K562 (cell line): ENCODE measurements at regions not wholly inside any gene's neighbourhood (a gene's known extent, or its start where the extent isn't known, plus 50 kb on each side); places are given as distances from the start of the nearest gene placed in this dataset.

ENCODE experiments used
- ATAC-seq: fragments of 200-7000 bp; cut with Tn5 transposase; 3 replicates; pipeline ENCODE4 v1.9.1; 2020; ENCODE audit warnings: moderate library complexity
- BruUV-seq: library from RNA; stranded (reverse); fragments of 400-500 nt; replicated peaks from 2 replicates; lab custom pipeline; 2021; lab: Mats Ljungman, UMichigan
- CTCF ChIA-PET: fragments of 300-600 bp; formaldehyde crosslinking; extraction: SDS; loops from one replicate; lab custom pipeline; 2021; ENCODE audit warnings: low intra/inter-chr PET ratio; lab: Yijun Ruan, JAX
- POLR2A ChIA-PET: fragments of 300-600, 350-650 bp; sonication (Branson Sonifier 250); formaldehyde crosslinking; extraction: SDS; loops from one replicate; lab custom pipeline; 2021; ENCODE audit warnings: antibody characterized with exemption, inconsistent platforms; lab: Yijun Ruan, JAX
- DNase-seq, 4 experiments: peaks; one replicate each; pipeline versions ENCODE4 v3.0.0 to v3.0.0-alpha.2; 2011 to 2018; ENCODE audit warnings: low spot score in 3 of 4, mixed read lengths in 3 of 4; ENCODE audit errors: extremely low read depth in 1 of 4
- FAIRE-seq: peaks from 2 replicates; lab custom pipeline; 2011; peaks lifted over from hg19 to GRCh38; lab: Jason Lieb, UNC
- H2AFZ ChIP-seq: 2 replicates; pipeline ENCODE4 v1.6.0; 2011; ENCODE audit warnings: low read depth, low read length, control low read depth, inconsistent platforms
- H3K27ac ChIP-seq: fragments of 200-600 bp; 3 replicates; pipeline ENCODE4 v1.8.0; 2011; ENCODE audit warnings: low read depth, mild to moderate bottlenecking, control low read depth, inconsistent platforms, low read length, moderate library complexity, mixed read lengths; ENCODE audit errors: extremely low read depth
- H3K27me3 ChIP-seq, 2 experiments: fragments of 300-600 bp in 1 of 2; 2 replicates in 1 of 2; 3 replicates in 1 of 2; pipeline versions ENCODE4 v1.6.0 to v1.8.0; 2011; ENCODE audit warnings: inconsistent platforms in 2 of 2, low read length in 2 of 2, mild to moderate bottlenecking in 1 of 2, mixed read lengths in 1 of 2, moderate library complexity in 1 of 2; ENCODE audit not compliant: control insufficient read depth in 2 of 2, insufficient read depth in 2 of 2
- H3K36me3 ChIP-seq: fragments of 300-600 bp; 3 replicates; pipeline ENCODE4 v1.8.0; 2011; ENCODE audit warnings: mild to moderate bottlenecking, low read length, inconsistent platforms; ENCODE audit not compliant: control insufficient read depth, insufficient read depth
- H3K4me1 ChIP-seq, 2 experiments: fragments of 200-600 bp in 1 of 2; replicated peaks in 1 of 2; 2 replicates in 1 of 2; 3 replicates in 1 of 2; pipeline versions ENCODE4 v1.5.1 to v1.8.0; 2011; ENCODE audit warnings: inconsistent platforms in 2 of 2, low read length in 2 of 2, mild to moderate bottlenecking in 1 of 2, mixed read lengths in 1 of 2, moderate library complexity in 1 of 2; ENCODE audit not compliant: control insufficient read depth in 2 of 2, insufficient read depth in 2 of 2
- H3K4me2 ChIP-seq: 2 replicates; pipeline ENCODE4 v1.6.1; 2011; ENCODE audit warnings: low read length, control low read depth, inconsistent platforms, mixed read lengths; ENCODE audit not compliant: insufficient read depth
- H3K4me3 ChIP-seq: fragments of 200-600 bp; sonication (generic), shearing (Covaris generic); 2 replicates; pipeline ENCODE4 v1.5.1; 2016; ENCODE audit warnings: control low read depth, inconsistent platforms
- H3K79me2 ChIP-seq: fragments of 200-600 bp; 3 replicates; pipeline ENCODE4 v1.8.0; 2011; ENCODE audit warnings: low read length, inconsistent platforms; ENCODE audit not compliant: control insufficient read depth, insufficient read depth
- H3K9ac ChIP-seq, 2 experiments: 2 replicates each; pipeline versions ENCODE4 v1.6.0 to v1.6.1; 2011; ENCODE audit warnings: low read depth in 2 of 2, low read length in 2 of 2, control low read depth in 1 of 2, inconsistent platforms in 1 of 2, mild to moderate bottlenecking in 1 of 2, mixed read lengths in 1 of 2; ENCODE audit not compliant: insufficient read depth in 1 of 2
- H3K9me1 ChIP-seq: one replicate; pipeline ENCODE4 v1.6.0; 2011; ENCODE audit warnings: inconsistent platforms, mild to moderate bottlenecking, low read length, moderate library complexity; ENCODE audit not compliant: control insufficient read depth, insufficient read depth
- H3K9me3 ChIP-seq: replicated peaks from 2 replicates; pipeline ENCODE4 v1.5.1; 2011; ENCODE audit warnings: low read depth, low read length, inconsistent platforms; ENCODE audit not compliant: control insufficient read depth, insufficient read depth
- H4K20me1 ChIP-seq: replicated peaks from 2 replicates; pipeline ENCODE4 v1.6.1; 2011; ENCODE audit warnings: low read length, inconsistent platforms, mixed read lengths; ENCODE audit not compliant: control insufficient read depth, insufficient read depth
- ETS2 ChIP-seq: IDR thresholded peaks from 2 replicates; pipeline ENCODE4 v1.6.1; 2016; ENCODE audit warnings: borderline replicate concordance, missing genetic modification characterization, mild to moderate bottlenecking, moderate library complexity, missing compliant biosample characterization; ENCODE audit not compliant: poor library complexity, severe bottlenecking
- GABPB2 ChIP-seq: fragments of 250-450 bp; sonication (Bioruptor Pico); conservative IDR thresholded peaks from 2 replicates; pipeline ENCODE4 v1.5.1; 2021; ENCODE audit warnings: mild to moderate bottlenecking
- HBP1 ChIP-seq: fragments of 450-650 bp; formaldehyde crosslinking; IDR thresholded peaks from 2 replicates; pipeline ENCODE4 v1.4.0; 2022; ENCODE audit warnings: missing genetic modification characterization
- MED1 ChIP-seq: sonication (generic); formaldehyde crosslinking; IDR thresholded peaks from 2 replicates; pipeline ENCODE4 v1.8.1; 2023; ENCODE audit warnings: missing genetic modification reagents, borderline replicate concordance
- NFRKB ChIP-seq: fragments of 450-650 bp; IDR thresholded peaks from 2 replicates; pipeline ENCODE4 v1.6.1; 2016; ENCODE audit warnings: low read depth
- RFX7 ChIP-seq: fragments of 250-450 bp; sonication (Bioruptor Pico); IDR thresholded peaks from 2 replicates; pipeline ENCODE4 v1.5.1; 2021; ENCODE audit warnings: mild to moderate bottlenecking
- THRB ChIP-seq: fragments of 450-650 bp; formaldehyde crosslinking; conservative IDR thresholded peaks from 2 replicates; pipeline ENCODE4 v1.4.0; 2022; ENCODE audit warnings: mild to moderate bottlenecking, missing genetic modification characterization
- ZBED1 ChIP-seq: IDR thresholded peaks from 2 replicates; pipeline ENCODE4 v1.6.1; 2014
- ZNF431 ChIP-seq: sonication (generic); formaldehyde crosslinking; IDR thresholded peaks from 2 replicates; pipeline ENCODE4 v1.8.0; 2022; ENCODE audit warnings: mild to moderate bottlenecking, missing genetic modification reagents
- ZNF57 ChIP-seq: fragments of 450-650 bp; formaldehyde crosslinking; IDR thresholded peaks from 2 replicates; pipeline ENCODE4 v1.4.0; 2020; ENCODE audit warnings: mild to moderate bottlenecking, moderate library complexity
- WGBS: fragments of 100-300 bp; shearing (Covaris generic); methylation state at CpG from one replicate; pipeline ENCODE4 v1.1.6; 2016; ENCODE audit warnings: low coverage, mixed read lengths; ENCODE audit not compliant: insufficient coverage; ENCODE audit errors: missing lambda C conversion rate; 5-methylcytosine and 5-hydroxymethylcytosine counted together
- in situ Hi-C: fragments of 300-500 bp; cut with MboI; formaldehyde crosslinking; loops from 4 replicates; pipeline ENCODE4 v1.15.0; 2018; ENCODE audit warnings: inconsistent platforms, mixed read lengths
- intact Hi-C: fragments of 100-400 bp; cut with micrococcal nuclease; formaldehyde crosslinking; loops from 2 replicates; pipeline ENCODE4 v1.14.2; 2022

GRCh38 chr3:144915202-144915601 is 943.6 kb downstream of the DIPK2A start:
- Histone ChIP-seq H3K9me3 (no peaks in the 10 kb centered on the region), H3K27ac (no peak overlapping the region), H2AFZ (no peak overlapping the region), H3K36me3 (no peaks in the 10 kb centered on the region), H3K9ac (no peak overlapping the region), H3K27me3 (no peaks in the 10 kb centered on the region), H3K4me1 (no peaks in the 10 kb centered on the region), H3K4me2 (no peak overlapping the region), H4K20me1 (no peaks in the 10 kb centered on the region), H3K79me2 (no peaks in the 10 kb centered on the region), H3K9me1 (no peaks in the 10 kb centered on the region), H3K4me3 (no peak overlapping the region)
- intact Hi-C loops: no loop called here
- WGBS: 0% methylated on average over 5 of the region's 5 CpGs
- ChIA-PET CTCF (no interaction called here), POLR2A (no interaction called here)
- FAIRE-seq: no peak
- no peak for TF ChIP-seq ZNF431 (CRISPR knock-in tag)
- no peak for TF ChIP-seq NFRKB
- TF ChIP-seq HBP1: no peak
- no peak for ATAC-seq
- no TSS peak for BruUV-seq
- DNase-seq: no peak
- in situ Hi-C loops: no loop called here

- Histone ChIP-seq H3K9me3 (no peaks in the 10 kb centered on the region; the same call in 1 of the 2 replicates), H2AFZ (no peak overlapping the region), H3K9me1 (no peaks in the 10 kb centered on the region), H3K4me2 (no peak overlapping the region), H3K4me3 (no peak overlapping the region), H4K20me1 (no peaks in the 10 kb centered on the region), H3K27me3 (no peaks in the 10 kb centered on the region), H3K4me1 (no peaks in the 10 kb centered on the region), H3K36me3 (no peaks in the 10 kb centered on the region), H3K27ac (no peak overlapping the region), H3K79me2 (no peaks in the 10 kb centered on the region), H3K9ac (no peak overlapping the region)
- DNase-seq (no peak), FAIRE-seq (no peak), ATAC-seq (no peak)
- POLR2A ChIA-PET: no interaction called here
- CTCF ChIA-PET: no interaction called here
- in situ Hi-C loops (no loop called here), intact Hi-C loops (no loop called here)
- no TSS peak for BruUV-seq
- WGBS: 0% methylated on average over 4 of the region's 4 CpGs
- TF ChIP-seq ZBED1 (no peak), MED1 (CRISPR knock-in tag) (no peak), GABPB2 (no peak), THRB (no peak), ZNF57 (CRISPR knock-in tag) (no peak), RFX7 (no peak), ETS2 (no peak)
Observed at GRCh38 chr3:144921710-144922109, 950.1 kb downstream of the DIPK2A start.
